ENCODE measurements at regions not wholly inside any gene's neighbourhood (a gene's known extent, or its start where the extent isn't known, plus 50 kb on each side); places are given as distances from the start of the nearest gene placed in this dataset.

DNA sequence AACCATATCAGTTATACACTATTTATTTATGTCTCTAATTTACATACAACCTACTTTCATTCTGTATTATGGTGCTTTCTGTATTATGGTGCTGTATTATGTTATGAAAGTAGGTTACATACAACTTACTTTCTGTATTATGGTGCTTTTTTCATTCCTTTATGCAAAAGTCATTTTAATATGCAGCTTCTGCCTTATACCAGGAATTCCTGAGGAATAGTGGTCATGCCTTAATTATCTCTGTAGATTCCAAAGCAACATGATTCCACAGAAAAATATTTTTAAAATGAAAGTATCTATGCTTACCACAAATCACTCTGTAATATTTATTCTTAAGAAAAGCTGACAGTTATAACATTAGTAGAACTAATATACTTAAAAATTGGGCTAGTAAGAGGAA lies 922.0 kb upstream of the NRXN1 start:
- TF ChIP-seq JUNB (IDR thresholded peaks at IDR 0.05) (no peak), MYC (IDR thresholded peaks at IDR 0.05; ENCODE audit: borderline replicate concordance, low read length) (no peak), CHD2 (IDR thresholded peaks at IDR 0.05; ENCODE audit: low read length, partially characterized antibody) (no peak), EHMT2 (IDR thresholded peaks at IDR 0.05; ENCODE audit: low read depth) (no peak), NFE2L2 (conservative IDR thresholded peaks at IDR 0.05; ENCODE audit: low read length) (no peak), RAD21 (conservative IDR thresholded peaks at IDR 0.05 in 1 of 2, IDR thresholded peaks at IDR 0.05 in 1 of 2) (no peak), SREBF2 (IDR thresholded peaks at IDR 0.05) (no peak), SMC3 (IDR thresholded peaks at IDR 0.05) (no peak), EP300 (IDR thresholded peaks at IDR 0.05) (no peak), POLR2A (IDR thresholded peaks at IDR 0.05; ENCODE audit: low read length) (no peak)
- TF ChIP-seq, protein P1, sequence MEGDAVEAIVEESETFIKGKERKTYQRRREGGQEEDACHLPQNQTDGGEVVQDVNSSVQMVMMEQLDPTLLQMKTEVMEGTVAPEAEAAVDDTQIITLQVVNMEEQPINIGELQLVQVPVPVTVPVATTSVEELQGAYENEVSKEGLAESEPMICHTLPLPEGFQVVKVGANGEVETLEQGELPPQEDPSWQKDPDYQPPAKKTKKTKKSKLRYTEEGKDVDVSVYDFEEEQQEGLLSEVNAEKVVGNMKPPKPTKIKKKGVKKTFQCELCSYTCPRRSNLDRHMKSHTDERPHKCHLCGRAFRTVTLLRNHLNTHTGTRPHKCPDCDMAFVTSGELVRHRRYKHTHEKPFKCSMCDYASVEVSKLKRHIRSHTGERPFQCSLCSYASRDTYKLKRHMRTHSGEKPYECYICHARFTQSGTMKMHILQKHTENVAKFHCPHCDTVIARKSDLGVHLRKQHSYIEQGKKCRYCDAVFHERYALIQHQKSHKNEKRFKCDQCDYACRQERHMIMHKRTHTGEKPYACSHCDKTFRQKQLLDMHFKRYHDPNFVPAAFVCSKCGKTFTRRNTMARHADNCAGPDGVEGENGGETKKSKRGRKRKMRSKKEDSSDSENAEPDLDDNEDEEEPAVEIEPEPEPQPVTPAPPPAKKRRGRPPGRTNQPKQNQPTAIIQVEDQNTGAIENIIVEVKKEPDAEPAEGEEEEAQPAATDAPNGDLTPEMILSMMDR (IDR thresholded peaks at IDR 0.05) = no peak
- TF ChIP-seq, protein P2, sequence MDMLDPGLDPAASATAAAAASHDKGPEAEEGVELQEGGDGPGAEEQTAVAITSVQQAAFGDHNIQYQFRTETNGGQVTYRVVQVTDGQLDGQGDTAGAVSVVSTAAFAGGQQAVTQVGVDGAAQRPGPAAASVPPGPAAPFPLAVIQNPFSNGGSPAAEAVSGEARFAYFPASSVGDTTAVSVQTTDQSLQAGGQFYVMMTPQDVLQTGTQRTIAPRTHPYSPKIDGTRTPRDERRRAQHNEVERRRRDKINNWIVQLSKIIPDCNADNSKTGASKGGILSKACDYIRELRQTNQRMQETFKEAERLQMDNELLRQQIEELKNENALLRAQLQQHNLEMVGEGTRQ (IDR thresholded peaks at IDR 0.05) = no peak
- TF ChIP-seq, protein P3, sequence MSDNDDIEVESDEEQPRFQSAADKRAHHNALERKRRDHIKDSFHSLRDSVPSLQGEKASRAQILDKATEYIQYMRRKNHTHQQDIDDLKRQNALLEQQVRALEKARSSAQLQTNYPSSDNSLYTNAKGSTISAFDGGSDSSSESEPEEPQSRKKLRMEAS (IDR thresholded peaks at IDR 0.05) = no peak

Data from A549 (cell line).